Left ventricle myocardium inferior (tissue), 1 donor: ENCODE measurements at regions not wholly inside any gene's neighbourhood (a gene's known extent, or its start where the extent isn't known, plus 50 kb on each side); places are given as distances from the start of the nearest gene placed in this dataset.

Experiments
- DNase-seq: peaks from one replicate; pipeline ENCODE4 v3.0.0-alpha.2; 2020
- H3K27ac ChIP-seq: fragments of 200-600 bp; replicated peaks from 2 replicates; pipeline ENCODE4 v1.8.0; 2021
- H3K27me3 ChIP-seq: fragments of 200-600 bp; 2 replicates; pipeline ENCODE4 v1.8.0; 2021; ENCODE audit warnings: low read depth
- H3K36me3 ChIP-seq: fragments of 200-600 bp; 2 replicates; pipeline ENCODE4 v1.8.0; 2021
- H3K4me1 ChIP-seq: fragments of 200-600 bp; 2 replicates; pipeline ENCODE4 v1.8.0; 2021
- H3K4me3 ChIP-seq: fragments of 200-600 bp; 2 replicates; pipeline ENCODE4 v1.8.0; 2021; ENCODE audit warnings: mild to moderate bottlenecking, moderate library complexity
- H3K9me3 ChIP-seq: fragments of 200-600 bp; replicated peaks from 2 replicates; pipeline ENCODE4 v1.8.0; 2021
- intact Hi-C: fragments of 100-400 bp; cut with micrococcal nuclease; formaldehyde crosslinking; loops from one replicate; pipeline ENCODE4 v1.11.0; 2022
- TF ChIP-seq, protein P1 (sequence below): fragments of 200-600 bp; IDR thresholded peaks from 2 replicates; pipeline ENCODE4 v1.8.0; 2021; ENCODE audit warnings: antibody characterized with exemption, mild to moderate bottlenecking, borderline replicate concordance
- donor health status: DM: no; HTN: yes; CAD: no; lungs with severe emphysema.

DNA sequence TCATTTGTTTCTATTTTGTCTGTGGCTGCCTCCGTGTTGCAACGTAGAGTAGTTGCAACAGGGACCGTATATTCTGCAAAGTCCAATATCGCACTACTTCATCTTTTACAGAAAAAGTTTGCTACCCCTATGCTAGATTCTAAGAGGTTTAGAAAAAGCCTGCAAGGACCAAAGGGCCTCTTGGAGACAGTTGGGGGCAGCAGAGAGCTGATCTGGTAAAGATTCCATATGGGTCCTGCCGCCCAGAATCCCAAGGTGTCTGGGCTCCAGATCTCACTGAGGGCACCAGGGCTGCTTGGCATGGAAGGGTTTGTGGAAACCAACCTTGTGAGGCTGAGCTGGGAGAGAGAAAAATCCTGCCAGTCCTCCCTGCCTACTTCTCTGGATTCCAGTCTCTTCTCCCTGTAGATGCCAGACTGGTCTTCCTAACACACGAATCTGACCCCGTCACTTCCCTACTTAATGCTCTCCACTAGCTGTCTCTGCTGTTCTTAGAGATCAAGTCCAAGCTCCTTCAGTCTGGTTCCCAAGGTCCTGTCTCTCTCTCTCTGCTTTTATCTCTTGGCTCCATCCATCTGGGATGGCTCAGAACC lies 74.6 kb downstream of the GLRX5 start:
- no peaks in the 10 kb centered on the region for H3K9me3 ChIP-seq
- H3K27ac ChIP-seq, result no peak overlapping the region
- peaks cover 96% of the 10 kb centered on the region for H3K27me3 ChIP-seq
- H3K36me3 ChIP-seq, result no peaks in the 10 kb centered on the region
- TF ChIP-seq, protein P1, sequence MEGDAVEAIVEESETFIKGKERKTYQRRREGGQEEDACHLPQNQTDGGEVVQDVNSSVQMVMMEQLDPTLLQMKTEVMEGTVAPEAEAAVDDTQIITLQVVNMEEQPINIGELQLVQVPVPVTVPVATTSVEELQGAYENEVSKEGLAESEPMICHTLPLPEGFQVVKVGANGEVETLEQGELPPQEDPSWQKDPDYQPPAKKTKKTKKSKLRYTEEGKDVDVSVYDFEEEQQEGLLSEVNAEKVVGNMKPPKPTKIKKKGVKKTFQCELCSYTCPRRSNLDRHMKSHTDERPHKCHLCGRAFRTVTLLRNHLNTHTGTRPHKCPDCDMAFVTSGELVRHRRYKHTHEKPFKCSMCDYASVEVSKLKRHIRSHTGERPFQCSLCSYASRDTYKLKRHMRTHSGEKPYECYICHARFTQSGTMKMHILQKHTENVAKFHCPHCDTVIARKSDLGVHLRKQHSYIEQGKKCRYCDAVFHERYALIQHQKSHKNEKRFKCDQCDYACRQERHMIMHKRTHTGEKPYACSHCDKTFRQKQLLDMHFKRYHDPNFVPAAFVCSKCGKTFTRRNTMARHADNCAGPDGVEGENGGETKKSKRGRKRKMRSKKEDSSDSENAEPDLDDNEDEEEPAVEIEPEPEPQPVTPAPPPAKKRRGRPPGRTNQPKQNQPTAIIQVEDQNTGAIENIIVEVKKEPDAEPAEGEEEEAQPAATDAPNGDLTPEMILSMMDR, result peak; percentile 42
- no peak overlapping the region for H3K4me3 ChIP-seq
- H3K4me1 ChIP-seq, result no peaks in the 10 kb centered on the region
- no peak for DNase-seq
- intact Hi-C loops, result no loop called here

DNA sequence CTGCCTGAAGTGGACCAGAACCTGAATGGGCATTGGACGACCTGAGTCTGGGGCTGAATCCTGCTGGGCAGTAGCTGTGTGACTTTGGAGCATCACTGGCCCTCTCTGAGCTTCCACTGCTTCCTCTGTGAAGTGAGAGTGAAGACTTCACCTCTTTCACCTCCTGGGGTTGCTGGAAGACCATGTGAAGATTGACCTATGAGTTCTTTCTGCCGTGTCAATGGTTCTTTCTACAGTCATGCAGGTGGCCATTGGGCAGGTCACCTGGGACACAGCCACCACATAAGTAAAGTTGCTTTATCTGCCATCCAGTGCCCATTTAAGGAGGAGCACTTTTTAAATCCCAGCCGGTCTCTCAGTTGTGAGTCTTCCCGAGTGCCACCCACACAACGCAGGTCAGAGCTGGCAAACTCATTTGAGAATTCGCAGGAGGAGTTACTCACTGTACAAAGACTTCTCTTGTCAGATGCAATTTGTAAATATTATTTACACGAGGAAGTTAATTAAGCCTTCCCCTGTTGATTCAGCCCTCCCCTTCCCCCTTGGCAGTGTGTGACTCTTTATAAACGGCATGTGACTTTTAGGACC lies 74.8 kb upstream of the TCL1B start:
- TF ChIP-seq, protein P1, result no peak
- Histone ChIP-seq H3K27me3 (peaks cover 88% of the 10 kb centered on the region), H3K27ac (no peak overlapping the region), H3K9me3 (no peaks in the 10 kb centered on the region), H3K4me1 (no peaks in the 10 kb centered on the region), H3K4me3 (no peak overlapping the region), H3K36me3 (no peaks in the 10 kb centered on the region)
- intact Hi-C loops, result no loop called here
- DNase-seq, result no peak

DNA sequence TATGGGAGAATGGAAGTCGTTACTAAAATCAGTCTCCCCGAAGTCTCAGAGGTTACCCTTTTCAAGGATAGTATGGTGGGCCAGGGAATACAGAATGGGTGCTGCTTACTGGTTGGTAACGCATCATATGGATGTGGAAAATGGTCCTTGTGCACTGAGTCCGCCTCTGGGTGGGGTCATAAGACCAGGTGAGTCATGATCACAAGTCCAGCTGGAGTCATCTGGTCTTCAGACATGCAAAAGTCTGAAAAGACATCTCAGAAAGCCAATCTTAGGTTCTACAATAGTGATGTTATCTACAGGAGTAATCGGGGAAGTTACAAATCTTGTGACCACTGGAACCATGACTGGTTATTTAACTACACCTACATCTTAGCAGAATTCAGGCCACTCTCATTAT lies 71.9 kb upstream of the TCL1B start:
- Histone ChIP-seq H3K9me3 (no peaks in the 10 kb centered on the region), H3K36me3 (no peaks in the 10 kb centered on the region), H3K4me1 (no peaks in the 10 kb centered on the region), H3K4me3 (no peak overlapping the region), H3K27me3 (peaks cover 68% of the 10 kb centered on the region), H3K27ac (no peak overlapping the region)
- TF ChIP-seq, protein P1, result no peak
- intact Hi-C loops, result no loop called here
- no peak for DNase-seq

DNA sequence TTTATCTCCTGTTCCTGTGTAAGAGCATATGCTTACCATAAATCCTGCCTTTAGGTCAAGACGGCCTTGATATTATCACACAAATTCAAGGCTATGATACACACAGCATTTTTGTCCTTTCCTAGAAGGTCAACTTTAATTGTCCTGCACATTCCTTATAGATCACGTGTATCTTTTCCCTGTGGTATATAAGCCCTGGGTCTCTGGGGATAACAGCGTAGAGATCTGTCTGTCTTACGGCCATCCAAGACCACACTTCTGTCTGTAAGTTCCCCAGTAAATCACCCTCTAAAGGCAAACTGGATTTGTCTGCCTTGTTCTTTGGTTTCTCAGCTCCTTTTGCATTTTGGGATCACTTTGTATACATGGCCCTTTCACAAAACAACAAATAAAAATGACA lies 69.5 kb upstream of the TCL1B start:
- no peak for DNase-seq
- intact Hi-C loops, result no loop called here
- Histone ChIP-seq H3K27me3 (peaks cover 68% of the 10 kb centered on the region), H3K4me1 (no peaks in the 10 kb centered on the region), H3K36me3 (no peaks in the 10 kb centered on the region), H3K4me3 (no peak overlapping the region), H3K27ac (no peak overlapping the region), H3K9me3 (no peaks in the 10 kb centered on the region)
- TF ChIP-seq, protein P1, result no peak

DNA sequence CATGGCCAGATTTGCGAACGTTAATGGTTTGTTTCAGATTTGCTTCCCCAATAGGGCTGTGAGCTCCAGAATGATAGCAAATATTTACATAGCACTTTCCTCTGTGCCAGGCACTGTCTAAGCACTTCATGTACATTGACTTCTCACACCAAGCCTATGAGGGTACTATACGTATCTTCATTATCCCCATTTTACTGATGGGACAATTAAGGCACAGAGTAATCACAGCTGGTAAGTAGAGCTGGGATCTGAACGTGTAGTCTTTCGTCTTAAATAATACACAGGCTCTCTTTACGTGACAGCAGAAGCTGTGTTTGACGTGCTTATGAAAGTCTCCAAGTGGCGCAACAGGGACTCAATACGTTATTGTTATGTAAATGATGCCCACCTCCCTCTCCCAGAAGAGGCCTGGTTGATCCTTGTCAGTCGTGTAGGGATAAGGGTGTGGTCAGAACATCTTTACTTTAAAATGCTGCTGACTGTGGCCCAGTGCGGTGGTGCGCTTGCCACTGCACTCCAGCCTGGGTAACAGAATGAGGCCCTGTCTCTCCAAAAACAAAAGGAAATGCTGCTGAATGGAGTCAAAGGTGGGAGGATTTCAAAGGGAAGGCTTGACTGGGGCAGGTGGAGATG lies 66.3 kb upstream of the TCL1B start:
- Histone ChIP-seq H3K4me1 (no peaks in the 10 kb centered on the region), H3K4me3 (no peak overlapping the region), H3K27ac (no peak overlapping the region), H3K9me3 (peaks cover 4% of the 10 kb centered on the region), H3K36me3 (no peaks in the 10 kb centered on the region), H3K27me3 (peaks cover 63% of the 10 kb centered on the region)
- no peak for DNase-seq
- intact Hi-C loops, result no loop called here
- TF ChIP-seq, protein P1, result no peak
